Myocyte (in vitro differentiated cells): ENCODE measurements at regions not wholly inside any gene's neighbourhood (a gene's known extent, or its start where the extent isn't known, plus 50 kb on each side); places are given as distances from the start of the nearest gene placed in this dataset.

Source experiments
- DNase-seq: peaks from one replicate; pipeline ENCODE4 v3.0.0-alpha.2; 2012; ENCODE audit warnings: low read depth

GRCh38 chr15:69808756-69809155 is 289.0 kb downstream of the TLE3 start:
- no peak for DNase-seq

GRCh38 chr15:69809421-69809820 is 288.3 kb downstream of the TLE3 start:
- no peak for DNase-seq

GRCh38 chr15:69810431-69811354 is 287.0 kb downstream of the TLE3 start:
- DNase-seq: peak; percentile 95

GRCh38 chr15:69812861-69813261 is 284.9 kb downstream of the TLE3 start:
- no peak for DNase-seq

GRCh38 chr15:69813881-69814280 is 283.8 kb downstream of the TLE3 start:
- DNase-seq: peak; percentile 57

- no peak for DNase-seq
Measured at GRCh38 chr15:69814932-69815331, 282.8 kb downstream of the TLE3 start.

DNA sequence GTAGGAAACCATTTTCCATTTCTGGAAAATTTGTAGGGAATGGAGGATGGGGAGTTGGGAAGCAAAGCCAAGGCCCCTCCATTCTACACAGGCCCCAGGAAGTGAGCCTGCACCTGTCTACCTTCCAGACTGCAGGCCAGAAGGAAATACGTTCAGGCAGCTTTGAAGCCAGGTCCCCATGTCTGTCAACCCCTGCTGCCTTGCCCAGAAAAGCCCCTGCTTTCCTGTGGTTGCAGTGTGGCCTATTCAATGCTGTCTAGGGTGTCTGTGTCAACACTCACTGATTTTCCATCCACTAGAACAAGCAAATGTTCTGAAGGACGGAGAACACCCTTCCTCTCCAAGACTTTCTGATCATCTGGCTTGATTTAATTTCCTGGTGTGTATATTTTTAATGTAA is 281.9 kb downstream of the TLE3 start:
- DNase-seq: no peak

- no peak for DNase-seq
Measured at GRCh38 chr15:69816522-69816921, 281.2 kb downstream of the TLE3 start.

- DNase-seq: no peak
Measured at GRCh38 chr15:69818529-69818928, 279.2 kb downstream of the TLE3 start.

DNA sequence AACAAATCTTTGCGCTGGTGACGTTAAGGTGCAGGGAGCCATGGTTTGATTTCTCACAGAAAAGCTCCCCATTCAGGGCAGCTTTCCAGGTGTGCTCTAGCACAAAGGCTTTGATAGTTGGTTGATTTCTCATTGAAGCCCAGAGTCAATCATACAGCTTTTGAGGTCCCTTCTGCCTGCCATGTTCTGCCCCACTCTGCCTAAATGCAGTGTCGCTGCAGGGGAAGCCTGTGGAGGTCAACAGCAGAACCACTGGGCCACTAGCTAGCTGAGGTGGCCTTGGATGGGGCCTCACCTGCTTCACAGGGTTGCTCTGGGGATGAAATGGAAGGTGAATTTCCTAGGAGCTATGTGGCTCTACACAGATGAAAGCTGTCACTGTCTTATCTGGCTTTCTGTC is 278.3 kb downstream of the TLE3 start:
- no peak for DNase-seq

DNA sequence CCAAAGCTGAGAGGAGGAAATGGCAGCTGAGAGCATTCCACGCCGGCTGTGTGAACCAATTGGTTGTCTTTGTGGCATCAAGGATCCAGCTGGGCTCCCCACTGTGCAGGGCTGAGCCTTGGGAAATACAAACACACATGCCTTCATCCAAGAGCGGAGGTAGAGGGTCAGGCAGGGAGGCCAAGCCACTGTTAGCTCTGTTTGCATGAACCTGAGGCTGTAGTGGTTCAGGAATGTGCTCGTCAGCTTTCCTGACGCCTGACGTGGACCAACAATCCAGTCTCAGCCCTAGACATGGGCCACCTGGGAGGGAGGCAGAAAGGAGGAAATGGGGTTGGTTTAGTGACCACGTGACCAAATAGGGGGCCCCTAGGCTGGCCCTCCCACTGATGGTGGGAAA is 276.9 kb downstream of the TLE3 start:
- DNase-seq: no peak

GRCh38 chr15:69823223-69823907 is 274.4 kb downstream of the TLE3 start:
- no peak for DNase-seq

GRCh38 chr15:69824075-69824876 is 273.4 kb downstream of the TLE3 start:
- no peak for DNase-seq

DNA sequence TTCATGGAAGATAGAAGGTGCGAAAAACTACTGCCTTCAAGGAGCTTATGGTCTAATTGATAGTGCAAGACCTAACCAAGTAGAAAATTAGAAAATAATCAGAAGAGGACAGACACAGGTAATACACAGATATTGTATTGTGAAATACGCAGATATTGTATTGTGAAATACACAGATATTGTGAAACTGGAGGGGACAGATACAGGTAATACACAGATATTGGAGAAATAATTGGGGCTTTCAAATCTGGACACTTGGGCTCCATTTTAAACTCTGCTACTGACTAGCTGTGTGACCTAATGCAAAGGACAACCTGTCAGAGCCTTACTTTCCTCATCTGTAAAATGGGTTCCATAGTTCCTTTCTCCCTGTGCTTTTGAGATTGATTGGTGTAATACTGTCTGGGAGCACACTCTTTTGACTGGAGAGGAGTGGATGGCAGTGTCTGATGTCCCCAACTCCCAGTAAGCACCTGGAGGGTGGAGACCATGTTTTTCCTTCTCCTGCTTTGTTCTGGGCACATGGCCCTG is 272.8 kb downstream of the TLE3 start:
- no peak for DNase-seq

GRCh38 chr15:69825941-69826818 is 271.5 kb downstream of the TLE3 start:
- no peak for DNase-seq

- DNase-seq: no peak
Measured at GRCh38 chr15:69826819-69827175, 270.9 kb downstream of the TLE3 start.

- peak; percentile 77 for DNase-seq
Measured at GRCh38 chr15:69827751-69828150, 270.0 kb downstream of the TLE3 start.

DNA sequence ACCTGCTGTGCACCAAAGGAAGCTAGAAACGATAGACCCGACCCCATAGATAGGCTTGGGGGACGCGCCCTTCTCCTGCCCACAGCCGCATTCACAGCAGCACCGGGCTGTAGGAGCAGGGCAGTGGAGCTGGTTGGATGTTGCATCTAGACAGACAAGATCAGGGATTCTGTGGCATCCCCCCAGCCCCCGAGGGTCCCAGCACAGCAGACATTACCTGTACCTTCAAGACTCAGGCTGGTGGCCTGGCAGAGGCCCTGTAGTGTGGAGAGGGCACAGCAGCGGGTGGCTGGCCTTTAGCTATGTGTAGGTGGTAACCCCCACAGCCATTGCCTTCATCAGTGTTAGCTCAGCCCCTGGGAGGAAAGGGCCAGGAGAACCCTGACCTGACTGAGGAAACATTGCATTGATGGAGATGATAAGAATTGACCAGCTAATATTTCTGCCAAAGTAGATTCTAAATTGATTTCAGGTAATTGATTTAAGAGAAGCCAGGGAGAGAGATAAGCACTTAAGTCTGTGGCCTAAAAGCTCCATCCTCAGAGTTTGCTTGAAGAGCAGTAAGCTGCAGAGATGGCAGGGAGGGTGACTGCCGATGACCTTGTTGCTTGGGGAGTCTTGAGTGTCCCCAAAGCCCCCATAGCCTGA is 269.4 kb downstream of the TLE3 start:
- no peak for DNase-seq

- no peak for DNase-seq
Measured at GRCh38 chr15:69829974-69830373, 267.7 kb downstream of the TLE3 start.

- no peak for DNase-seq
Measured at GRCh38 chr15:69830430-69830829, 267.3 kb downstream of the TLE3 start.
